Endothelial cell of hepatic sinusoid (primary cell): ENCODE measurements at regions not wholly inside any gene's neighbourhood (a gene's known extent, or its start where the extent isn't known, plus 50 kb on each side); places are given as distances from the start of the nearest gene placed in this dataset.

Experiments
- in situ Hi-C: cut with HindIII; loops from 2 replicates; pipeline ENCODE4 v1.10.0; 2017; ENCODE audit warnings: low sequenced_read_pairs

- in situ Hi-C loops, result no loop called here
Measured at GRCh38 chr2:5913711-5914395, 221.7 kb downstream of the SOX11 start.

GRCh38 chr2:5914811-5915611 is 222.8 kb downstream of the SOX11 start:
- in situ Hi-C loops, result no loop called here

GRCh38 chr2:5915881-5916310 is 223.7 kb downstream of the SOX11 start:
- in situ Hi-C loops, result no loop called here

GRCh38 chr2:5921081-5921642 is 229.0 kb downstream of the SOX11 start:
- in situ Hi-C loops, result no loop called here

GRCh38 chr2:5923957-5924945 is 232.1 kb downstream of the SOX11 start:
- in situ Hi-C loops, result no loop called here

GRCh38 chr2:5925604-5926003 is 233.4 kb downstream of the SOX11 start:
- in situ Hi-C loops, result no loop called here

- in situ Hi-C loops, result no loop called here
Measured at GRCh38 chr2:5926871-5927512, 234.8 kb downstream of the SOX11 start.

- in situ Hi-C loops, result no loop called here
Measured at GRCh38 chr2:5932556-5933469, 240.6 kb downstream of the SOX11 start.

- in situ Hi-C loops, result no loop called here
Measured at GRCh38 chr2:5933669-5934068, 241.5 kb downstream of the SOX11 start.

- in situ Hi-C loops, result no loop called here
Measured at GRCh38 chr2:5937321-5937720, 245.1 kb downstream of the SOX11 start.

GRCh38 chr2:5937851-5938565 is 245.8 kb downstream of the SOX11 start:
- in situ Hi-C loops, result no loop called here

- in situ Hi-C loops, result no loop called here
Measured at GRCh38 chr2:5938566-5938896, 246.3 kb downstream of the SOX11 start.

GRCh38 chr2:5939553-5939952 is 247.4 kb downstream of the SOX11 start:
- in situ Hi-C loops, result no loop called here

- in situ Hi-C loops, result loop anchor here (5.0 kb wide), 1 partner anchor 56 kb away; no protein-coding TSS in a partner anchor
Measured at GRCh38 chr2:5940596-5941535, 248.7 kb downstream of the SOX11 start.

- in situ Hi-C loops, result loop anchor here (5.0 kb wide), 1 partner anchor 55 kb away; no protein-coding TSS in a partner anchor
Measured at GRCh38 chr2:5942204-5942603, 250.0 kb downstream of the SOX11 start.

- in situ Hi-C loops, result no loop called here
Measured at GRCh38 chr2:5945742-5946141, 253.6 kb downstream of the SOX11 start.
